Large intestine (tissue), 3 donors: ENCODE measurements at regions not wholly inside any gene's neighbourhood (a gene's known extent, or its start where the extent isn't known, plus 50 kb on each side); places are given as distances from the start of the nearest gene placed in this dataset.
"Not testable (repeated sequence)": the region's sequence is repeated elsewhere in the genome, so short reads cannot be mapped to it uniquely, and the experiment has no call there.

ENCODE experiments used
- DNase-seq, 2 donors: peaks; one replicate each; pipeline versions ENCODE4 v3.0.0 to v3.0.0-alpha.2; 2013
- H3K27ac ChIP-seq: one replicate; pipeline ENCODE4 v1.5.1; 2013; ENCODE audit warnings: low read length
- H3K27me3 ChIP-seq: 2 replicates; pipeline ENCODE4 v1.6.1; 2013; ENCODE audit warnings: low read length; ENCODE audit not compliant: control insufficient read depth, insufficient read depth
- H3K36me3 ChIP-seq: 2 replicates; pipeline ENCODE4 v1.6.1; 2013; ENCODE audit warnings: low read length; ENCODE audit not compliant: control insufficient read depth, insufficient read depth
- H3K4me1 ChIP-seq: one replicate; pipeline ENCODE4 v1.6.1; 2013; ENCODE audit warnings: low read length; ENCODE audit not compliant: control insufficient read depth, insufficient read depth
- H3K4me3 ChIP-seq: one replicate; pipeline ENCODE4 v1.5.1; 2013; ENCODE audit warnings: low read length
- H3K9me3 ChIP-seq: one replicate; pipeline ENCODE4 v1.6.1; 2013; ENCODE audit warnings: mild to moderate bottlenecking, low read depth, low read length, moderate library complexity; ENCODE audit not compliant: control insufficient read depth
- WGBS: methylation state at CpG from one replicate; pipeline ENCODE4 v1.1.5; 2013; ENCODE audit warnings: low lambda C conversion rate; ENCODE audit not compliant: insufficient coverage; 5-methylcytosine and 5-hydroxymethylcytosine counted together

GRCh38 chr4:118410138-118410537, 57.3 kb upstream of the PRSS12 start:
- H3K27ac ChIP-seq, result no peak overlapping the region
- WGBS, result 100% methylated on average over 2 of the region's 3 CpGs
- H3K4me3 ChIP-seq, result no peak overlapping the region
- DNase-seq, result no peak
- H3K36me3 ChIP-seq, result no peaks in the 10 kb centered on the region
- H3K27me3 ChIP-seq, result no peaks in the 10 kb centered on the region
- H3K9me3 ChIP-seq, result no peaks in the 10 kb centered on the region
- H3K4me1 ChIP-seq, result no peaks in the 10 kb centered on the region

GRCh38 chr4:118417325-118417724, 64.5 kb upstream of the PRSS12 start:
- H3K9me3 ChIP-seq, result no peaks in the 10 kb centered on the region

GRCh38 chr4:118417800-118418199, 65.0 kb upstream of the PRSS12 start:
- not testable (repeated sequence) for H3K4me1 ChIP-seq, DNase-seq, H3K9me3 ChIP-seq, H3K27me3 ChIP-seq, H3K4me3 ChIP-seq, H3K27ac ChIP-seq, H3K36me3 ChIP-seq
- 92% methylated on average over 1 of the region's 5 CpGs for WGBS

More at GRCh38 chr4:118417325-118417724, 64.5 kb upstream of the PRSS12 start:
- H3K36me3 ChIP-seq, result no peaks in the 10 kb centered on the region
- H3K27me3 ChIP-seq, result no peaks in the 10 kb centered on the region
- no peak overlapping the region for H3K27ac ChIP-seq
- DNase-seq, result no peak
- H3K4me3 ChIP-seq, result no peak overlapping the region
- H3K4me1 ChIP-seq, result no peaks in the 10 kb centered on the region

GRCh38 chr4:118418396-118418795, 65.6 kb upstream of the PRSS12 start:
- H3K4me1 ChIP-seq, H3K36me3 ChIP-seq, H3K27me3 ChIP-seq, H3K9me3 ChIP-seq, H3K4me3 ChIP-seq, H3K27ac ChIP-seq, DNase-seq: not testable (repeated sequence)
- no CpG with 5 or more reads among the region's 2 CpGs for WGBS

- not testable (repeated sequence) for DNase-seq, H3K4me1 ChIP-seq
Measured at GRCh38 chr4:118419626-118420025, 66.8 kb upstream of the PRSS12 start.

GRCh38 chr4:118424062-118424461, 71.3 kb upstream of the PRSS12 start:
- not testable (repeated sequence) for H3K9me3 ChIP-seq, H3K36me3 ChIP-seq, H3K4me1 ChIP-seq, H3K4me3 ChIP-seq, H3K27ac ChIP-seq, H3K27me3 ChIP-seq, DNase-seq
- no CpG with 5 or more reads among the region's 5 CpGs for WGBS

More at GRCh38 chr4:118419626-118420025, 66.8 kb upstream of the PRSS12 start:
- not testable (repeated sequence) for H3K27me3 ChIP-seq, H3K36me3 ChIP-seq, H3K4me3 ChIP-seq, H3K9me3 ChIP-seq, H3K27ac ChIP-seq
- no CpG with 5 or more reads among the region's 7 CpGs for WGBS

GRCh38 chr4:118428881-118429280, 76.1 kb upstream of the PRSS12 start:
- not testable (repeated sequence) for H3K27ac ChIP-seq, H3K4me1 ChIP-seq, H3K9me3 ChIP-seq, DNase-seq, H3K36me3 ChIP-seq, H3K4me3 ChIP-seq, H3K27me3 ChIP-seq
- WGBS, result no CpG with 5 or more reads among the region's 1 CpG

- not testable (repeated sequence) for H3K4me1 ChIP-seq, H3K27me3 ChIP-seq
- WGBS, result no CpG with 5 or more reads among the region's 5 CpGs
Measured at GRCh38 chr4:118432359-118432758, 79.6 kb upstream of the PRSS12 start.

GRCh38 chr4:118433612-118434375, 81.0 kb upstream of the PRSS12 start:
- H3K27ac ChIP-seq, DNase-seq, H3K9me3 ChIP-seq, H3K36me3 ChIP-seq, H3K4me1 ChIP-seq, H3K4me3 ChIP-seq, H3K27me3 ChIP-seq: not testable (repeated sequence)
- WGBS, result no CpG with 5 or more reads among the region's 5 CpGs

More at GRCh38 chr4:118432359-118432758, 79.6 kb upstream of the PRSS12 start:
- H3K4me3 ChIP-seq, H3K27ac ChIP-seq, H3K9me3 ChIP-seq, H3K36me3 ChIP-seq, DNase-seq: not testable (repeated sequence)

GRCh38 chr4:118435415-118435814, 82.6 kb upstream of the PRSS12 start:
- not testable (repeated sequence) for H3K4me3 ChIP-seq, DNase-seq, H3K27ac ChIP-seq, H3K9me3 ChIP-seq, H3K4me1 ChIP-seq, H3K27me3 ChIP-seq, H3K36me3 ChIP-seq
- WGBS, result no CpG with 5 or more reads among the region's 3 CpGs

GRCh38 chr4:118442115-118442837, 89.5 kb upstream of the PRSS12 start:
- not testable (repeated sequence) for H3K9me3 ChIP-seq, DNase-seq, H3K27ac ChIP-seq, H3K4me1 ChIP-seq, H3K36me3 ChIP-seq, H3K27me3 ChIP-seq, H3K4me3 ChIP-seq
- WGBS, result no CpG with 5 or more reads among the region's 8 CpGs
